B cell (primary cell): ENCODE measurements at regions not wholly inside any gene's neighbourhood (a gene's known extent, or its start where the extent isn't known, plus 50 kb on each side); places are given as distances from the start of the nearest gene placed in this dataset.

ENCODE experiments used
- EZH2 ChIP-seq: IDR thresholded peaks from 2 replicates; pipeline ENCODE4 v1.6.1; 2012; ENCODE audit warnings: borderline replicate concordance, low read depth, mild to moderate bottlenecking, moderate library complexity, low read length; ENCODE audit not compliant: insufficient read depth, poor library complexity, severe bottlenecking
- TF ChIP-seq, protein P1 (sequence below): fragments of 200-600 bp; IDR thresholded peaks from one replicate; pipeline ENCODE4 v1.8.0; 2022; ENCODE audit warnings: antibody characterized with exemption, mild to moderate bottlenecking

DNA sequence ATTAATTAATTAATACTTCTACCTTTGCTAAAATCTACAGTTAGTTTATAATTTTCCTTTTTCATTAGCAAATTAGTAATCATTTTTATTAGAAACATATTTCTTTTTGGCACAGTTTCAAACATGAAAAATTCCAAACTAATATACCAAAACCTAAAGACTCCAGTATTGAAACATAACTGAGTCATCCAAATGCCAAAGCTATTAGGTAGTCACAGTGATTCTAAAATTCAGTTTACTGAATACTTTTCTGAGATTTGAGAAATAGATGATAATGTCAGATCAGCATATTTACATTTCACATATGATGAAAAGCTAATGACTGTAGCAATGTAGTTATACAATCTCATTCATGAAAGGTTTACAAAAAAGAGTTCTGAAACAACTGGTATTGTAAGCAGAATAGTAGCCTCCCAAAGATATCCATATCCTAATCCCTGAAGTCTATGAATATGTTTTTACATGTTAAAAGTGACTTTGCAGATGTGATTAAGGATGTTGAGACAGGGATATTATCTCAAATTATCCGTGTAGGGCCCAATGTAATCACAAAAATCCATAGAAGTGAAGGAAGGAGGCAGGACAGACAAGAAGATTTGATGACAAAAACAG is 680.2 kb upstream of the CHAC2 start:
- TF ChIP-seq, protein P1, sequence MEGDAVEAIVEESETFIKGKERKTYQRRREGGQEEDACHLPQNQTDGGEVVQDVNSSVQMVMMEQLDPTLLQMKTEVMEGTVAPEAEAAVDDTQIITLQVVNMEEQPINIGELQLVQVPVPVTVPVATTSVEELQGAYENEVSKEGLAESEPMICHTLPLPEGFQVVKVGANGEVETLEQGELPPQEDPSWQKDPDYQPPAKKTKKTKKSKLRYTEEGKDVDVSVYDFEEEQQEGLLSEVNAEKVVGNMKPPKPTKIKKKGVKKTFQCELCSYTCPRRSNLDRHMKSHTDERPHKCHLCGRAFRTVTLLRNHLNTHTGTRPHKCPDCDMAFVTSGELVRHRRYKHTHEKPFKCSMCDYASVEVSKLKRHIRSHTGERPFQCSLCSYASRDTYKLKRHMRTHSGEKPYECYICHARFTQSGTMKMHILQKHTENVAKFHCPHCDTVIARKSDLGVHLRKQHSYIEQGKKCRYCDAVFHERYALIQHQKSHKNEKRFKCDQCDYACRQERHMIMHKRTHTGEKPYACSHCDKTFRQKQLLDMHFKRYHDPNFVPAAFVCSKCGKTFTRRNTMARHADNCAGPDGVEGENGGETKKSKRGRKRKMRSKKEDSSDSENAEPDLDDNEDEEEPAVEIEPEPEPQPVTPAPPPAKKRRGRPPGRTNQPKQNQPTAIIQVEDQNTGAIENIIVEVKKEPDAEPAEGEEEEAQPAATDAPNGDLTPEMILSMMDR: no peak
- no peak for TF ChIP-seq EZH2
